K562 (cell line): ENCODE measurements at regions not wholly inside any gene's neighbourhood (a gene's known extent, or its start where the extent isn't known, plus 50 kb on each side); places are given as distances from the start of the nearest gene placed in this dataset.

ENCODE experiments used
- ATAC-seq: fragments of 200-7000 bp; cut with Tn5 transposase; 3 replicates; pipeline ENCODE4 v1.9.1; 2020; ENCODE audit warnings: moderate library complexity
- BruUV-seq: library from RNA; stranded (reverse); fragments of 400-500 nt; replicated peaks from 2 replicates; lab custom pipeline; 2021; lab: Mats Ljungman, UMichigan
- CTCF ChIA-PET: fragments of 300-600 bp; formaldehyde crosslinking; extraction: SDS; loops from one replicate; lab custom pipeline; 2021; ENCODE audit warnings: low intra/inter-chr PET ratio; lab: Yijun Ruan, JAX
- POLR2A ChIA-PET: fragments of 300-600, 350-650 bp; sonication (Branson Sonifier 250); formaldehyde crosslinking; extraction: SDS; loops from one replicate; lab custom pipeline; 2021; ENCODE audit warnings: antibody characterized with exemption, inconsistent platforms; lab: Yijun Ruan, JAX
- DNase-seq, 4 experiments: peaks; one replicate each; pipeline versions ENCODE4 v3.0.0 to v3.0.0-alpha.2; 2011 to 2018; ENCODE audit warnings: low spot score in 3 of 4, mixed read lengths in 3 of 4; ENCODE audit errors: extremely low read depth in 1 of 4
- FAIRE-seq: peaks from 2 replicates; lab custom pipeline; 2011; peaks lifted over from hg19 to GRCh38; lab: Jason Lieb, UNC
- H2AFZ ChIP-seq: 2 replicates; pipeline ENCODE4 v1.6.0; 2011; ENCODE audit warnings: low read depth, low read length, control low read depth, inconsistent platforms
- H3K27ac ChIP-seq: fragments of 200-600 bp; 3 replicates; pipeline ENCODE4 v1.8.0; 2011; ENCODE audit warnings: low read depth, mild to moderate bottlenecking, control low read depth, inconsistent platforms, low read length, moderate library complexity, mixed read lengths; ENCODE audit errors: extremely low read depth
- H3K27me3 ChIP-seq, 2 experiments: fragments of 300-600 bp in 1 of 2; 2 replicates in 1 of 2; 3 replicates in 1 of 2; pipeline versions ENCODE4 v1.6.0 to v1.8.0; 2011; ENCODE audit warnings: inconsistent platforms in 2 of 2, low read length in 2 of 2, mild to moderate bottlenecking in 1 of 2, mixed read lengths in 1 of 2, moderate library complexity in 1 of 2; ENCODE audit not compliant: control insufficient read depth in 2 of 2, insufficient read depth in 2 of 2
- H3K36me3 ChIP-seq: fragments of 300-600 bp; 3 replicates; pipeline ENCODE4 v1.8.0; 2011; ENCODE audit warnings: mild to moderate bottlenecking, low read length, inconsistent platforms; ENCODE audit not compliant: control insufficient read depth, insufficient read depth
- H3K4me1 ChIP-seq, 2 experiments: fragments of 200-600 bp in 1 of 2; replicated peaks in 1 of 2; 2 replicates in 1 of 2; 3 replicates in 1 of 2; pipeline versions ENCODE4 v1.5.1 to v1.8.0; 2011; ENCODE audit warnings: inconsistent platforms in 2 of 2, low read length in 2 of 2, mild to moderate bottlenecking in 1 of 2, mixed read lengths in 1 of 2, moderate library complexity in 1 of 2; ENCODE audit not compliant: control insufficient read depth in 2 of 2, insufficient read depth in 2 of 2
- H3K4me2 ChIP-seq: 2 replicates; pipeline ENCODE4 v1.6.1; 2011; ENCODE audit warnings: low read length, control low read depth, inconsistent platforms, mixed read lengths; ENCODE audit not compliant: insufficient read depth
- H3K4me3 ChIP-seq: fragments of 200-600 bp; sonication (generic), shearing (Covaris generic); 2 replicates; pipeline ENCODE4 v1.5.1; 2016; ENCODE audit warnings: control low read depth, inconsistent platforms
- H3K79me2 ChIP-seq: fragments of 200-600 bp; 3 replicates; pipeline ENCODE4 v1.8.0; 2011; ENCODE audit warnings: low read length, inconsistent platforms; ENCODE audit not compliant: control insufficient read depth, insufficient read depth
- H3K9ac ChIP-seq, 2 experiments: 2 replicates each; pipeline versions ENCODE4 v1.6.0 to v1.6.1; 2011; ENCODE audit warnings: low read depth in 2 of 2, low read length in 2 of 2, control low read depth in 1 of 2, inconsistent platforms in 1 of 2, mild to moderate bottlenecking in 1 of 2, mixed read lengths in 1 of 2; ENCODE audit not compliant: insufficient read depth in 1 of 2
- H3K9me1 ChIP-seq: one replicate; pipeline ENCODE4 v1.6.0; 2011; ENCODE audit warnings: inconsistent platforms, mild to moderate bottlenecking, low read length, moderate library complexity; ENCODE audit not compliant: control insufficient read depth, insufficient read depth
- H3K9me3 ChIP-seq: replicated peaks from 2 replicates; pipeline ENCODE4 v1.5.1; 2011; ENCODE audit warnings: low read depth, low read length, inconsistent platforms; ENCODE audit not compliant: control insufficient read depth, insufficient read depth
- H4K20me1 ChIP-seq: replicated peaks from 2 replicates; pipeline ENCODE4 v1.6.1; 2011; ENCODE audit warnings: low read length, inconsistent platforms, mixed read lengths; ENCODE audit not compliant: control insufficient read depth, insufficient read depth
- BACH1 ChIP-seq: fragments of 200-800 bp; sonication (Bioruptor generic); IDR thresholded peaks from 2 replicates; pipeline ENCODE4 v1.6.1; 2016; ENCODE audit warnings: missing genetic modification characterization, missing compliant biosample characterization
- CEBPZ ChIP-seq: fragments of 150-350 bp; IDR thresholded peaks from 2 replicates; pipeline ENCODE4 v1.6.1; 2014; ENCODE audit warnings: low read depth, mild to moderate bottlenecking, low read length, borderline replicate concordance
- ELF2 ChIP-seq: fragments of 250-450 bp; sonication (Bioruptor Pico); IDR thresholded peaks from 2 replicates; pipeline ENCODE4 v1.5.0; 2021; ENCODE audit warnings: mild to moderate bottlenecking
- ELK3 ChIP-seq: fragments of 450-650 bp; formaldehyde crosslinking; IDR thresholded peaks from 2 replicates; pipeline ENCODE4 v1.4.0; 2020; ENCODE audit warnings: mild to moderate bottlenecking
- JUND ChIP-seq, 2 experiments: IDR thresholded peaks; 2 replicates in 1 of 2; 3 replicates in 1 of 2; pipeline ENCODE4 v1.6.1; 2011; ENCODE audit warnings: borderline replicate concordance in 2 of 2, low read depth in 2 of 2, low read length in 2 of 2, improper control_type of control experiment in 1 of 2, missing biosample characterization in 1 of 2, missing genetic modification characterization in 1 of 2, missing genetic modification reagents in 1 of 2
- LEF1 ChIP-seq: fragments of 450-650 bp; IDR thresholded peaks from 2 replicates; pipeline ENCODE4 v1.6.1; 2016; ENCODE audit warnings: mild to moderate bottlenecking
- NR3C1 ChIP-seq: sonication (generic); formaldehyde crosslinking; IDR thresholded peaks from 2 replicates; pipeline ENCODE4 v1.8.1; 2022; ENCODE audit warnings: missing genetic modification reagents
- SREBF2 ChIP-seq: sonication (generic); formaldehyde crosslinking; IDR thresholded peaks from 2 replicates; pipeline ENCODE4 v1.4.0; 2020; ENCODE audit warnings: mild to moderate bottlenecking, missing genetic modification reagents
- SRSF7 ChIP-seq: fragments of 200-400 bp; formaldehyde crosslinking; optimal IDR thresholded peaks from 2 replicates; pipeline ENCODE3; 2017; ENCODE audit warnings: mild to moderate bottlenecking, low read depth, low read length
- ZBTB8A ChIP-seq: fragments of 450-650 bp; IDR thresholded peaks from 2 replicates; pipeline ENCODE4 v1.6.1; 2018; ENCODE audit warnings: mild to moderate bottlenecking, moderate library complexity; ENCODE audit not compliant: partially characterized antibody
- ZNF583 ChIP-seq: fragments of 250-450 bp; sonication (Bioruptor Pico); IDR thresholded peaks from 2 replicates; pipeline ENCODE4 v1.4.0; 2020
- WGBS: fragments of 100-300 bp; shearing (Covaris generic); methylation state at CpG from one replicate; pipeline ENCODE4 v1.1.6; 2016; ENCODE audit warnings: low coverage, mixed read lengths; ENCODE audit not compliant: insufficient coverage; ENCODE audit errors: missing lambda C conversion rate; 5-methylcytosine and 5-hydroxymethylcytosine counted together
- in situ Hi-C: fragments of 300-500 bp; cut with MboI; formaldehyde crosslinking; loops from 4 replicates; pipeline ENCODE4 v1.15.0; 2018; ENCODE audit warnings: inconsistent platforms, mixed read lengths
- intact Hi-C: fragments of 100-400 bp; cut with micrococcal nuclease; formaldehyde crosslinking; loops from 2 replicates; pipeline ENCODE4 v1.14.2; 2022

- no peak overlapping the region for H3K27ac ChIP-seq
- H3K4me3 ChIP-seq = no peak overlapping the region
- WGBS = 0% methylated on average over 2 of the region's 2 CpGs
- H3K9me1 ChIP-seq = no peaks in the 10 kb centered on the region
- no peak for DNase-seq
- no peaks in the 10 kb centered on the region for H4K20me1 ChIP-seq
- no peaks in the 10 kb centered on the region for H3K27me3 ChIP-seq
- CTCF ChIA-PET = no interaction called here
- FAIRE-seq = no peak
- BruUV-seq = no TSS peak
- ATAC-seq = no peak
- POLR2A ChIA-PET = no interaction called here
- no peaks in the 10 kb centered on the region for H3K79me2 ChIP-seq
- no peak overlapping the region for H2AFZ ChIP-seq
- H3K4me2 ChIP-seq = no peak overlapping the region
- in situ Hi-C loops = no loop called here
- TF ChIP-seq SREBF2 (CRISPR knock-in tag) (no peak), ZBTB8A (no peak), NR3C1 (no peak), ELF2 (CRISPR knock-in tag) (no peak), SRSF7 (no peak), ZNF583 (CRISPR knock-in tag) (no peak), CEBPZ (no peak), JUND (IDR thresholded peaks at IDR 0.05; ENCODE audit: borderline replicate concordance, low read depth, low read length) (no peak), JUND (tag; IDR thresholded peaks at IDR 0.05; ENCODE audit: borderline replicate concordance, low read depth, low read length) (no peak), BACH1 (tag) (no peak), LEF1 (no peak), ELK3 (CRISPR knock-in tag) (no peak)
- TF ChIP-seq, all 486 proteins: peak for 0
- no peaks in the 10 kb centered on the region for H3K4me1 ChIP-seq
- H3K9me3 ChIP-seq = no peaks in the 10 kb centered on the region
- no peak overlapping the region for H3K9ac ChIP-seq
- intact Hi-C loops = no loop called here
- no peaks in the 10 kb centered on the region for H3K36me3 ChIP-seq
Measured at GRCh38 chr4:127327491-127327890, 305.3 kb upstream of the INTU start.
